Esophagus squamous epithelium (tissue), 4 donors: ENCODE measurements at regions not wholly inside any gene's neighbourhood (a gene's known extent, or its start where the extent isn't known, plus 50 kb on each side); places are given as distances from the start of the nearest gene placed in this dataset.

Experiments used
- CTCF ChIP-seq, 6 experiments: fragments of 450-650 bp in 4 of 6; fragments of 200-600 bp in 2 of 6; sonication (generic) in 2 of 6; IDR thresholded peaks; one replicate each; pipeline ENCODE4 v1.5.1; 2016 to 2019; ENCODE audit warnings: antibody characterized with exemption in 6 of 6, mild to moderate bottlenecking in 4 of 6, moderate library complexity in 4 of 6
- POLR2A ChIP-seq, 4 donors: fragments of 450-650 bp; IDR thresholded peaks; one replicate each; pipeline ENCODE4 v1.6.1; 2017; ENCODE audit warnings: antibody characterized with exemption in 4 of 4, mild to moderate bottlenecking in 4 of 4, moderate library complexity in 3 of 4

- TF ChIP-seq CTCF (IDR thresholded peaks at IDR 0.05) (no peak), POLR2A (IDR thresholded peaks at IDR 0.05) (no peak)
These were observed 112.1 kb upstream of the KLF6 start for GRCh38 chr10:3897156-3897555.
